ENCODE measurements at regions not wholly inside any gene's neighbourhood (a gene's known extent, or its start where the extent isn't known, plus 50 kb on each side); places are given as distances from the start of the nearest gene placed in this dataset.

DNA sequence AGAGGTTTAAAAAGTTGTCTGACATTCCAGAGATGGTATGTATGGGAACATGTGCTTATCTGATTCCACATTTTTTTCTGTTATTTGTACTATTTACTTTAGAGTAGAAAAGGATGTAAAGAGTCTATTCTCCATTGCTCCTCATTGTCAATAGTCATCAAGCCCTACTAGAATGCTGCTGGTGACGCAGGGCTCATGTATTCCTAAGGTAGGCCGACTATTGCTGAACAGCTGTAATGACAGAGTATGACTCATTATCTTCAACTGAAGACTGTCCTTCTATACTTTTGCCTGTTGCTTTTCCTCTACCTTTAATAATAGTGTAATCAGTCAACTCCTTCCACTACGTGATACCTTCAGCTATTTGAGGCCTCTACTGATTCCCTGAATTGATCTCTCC lies 509.1 kb upstream of the NR3C2 start:
- H3K4me1 ChIP-seq: no peaks in the 10 kb centered on the region
- TF ChIP-seq, protein P1, sequence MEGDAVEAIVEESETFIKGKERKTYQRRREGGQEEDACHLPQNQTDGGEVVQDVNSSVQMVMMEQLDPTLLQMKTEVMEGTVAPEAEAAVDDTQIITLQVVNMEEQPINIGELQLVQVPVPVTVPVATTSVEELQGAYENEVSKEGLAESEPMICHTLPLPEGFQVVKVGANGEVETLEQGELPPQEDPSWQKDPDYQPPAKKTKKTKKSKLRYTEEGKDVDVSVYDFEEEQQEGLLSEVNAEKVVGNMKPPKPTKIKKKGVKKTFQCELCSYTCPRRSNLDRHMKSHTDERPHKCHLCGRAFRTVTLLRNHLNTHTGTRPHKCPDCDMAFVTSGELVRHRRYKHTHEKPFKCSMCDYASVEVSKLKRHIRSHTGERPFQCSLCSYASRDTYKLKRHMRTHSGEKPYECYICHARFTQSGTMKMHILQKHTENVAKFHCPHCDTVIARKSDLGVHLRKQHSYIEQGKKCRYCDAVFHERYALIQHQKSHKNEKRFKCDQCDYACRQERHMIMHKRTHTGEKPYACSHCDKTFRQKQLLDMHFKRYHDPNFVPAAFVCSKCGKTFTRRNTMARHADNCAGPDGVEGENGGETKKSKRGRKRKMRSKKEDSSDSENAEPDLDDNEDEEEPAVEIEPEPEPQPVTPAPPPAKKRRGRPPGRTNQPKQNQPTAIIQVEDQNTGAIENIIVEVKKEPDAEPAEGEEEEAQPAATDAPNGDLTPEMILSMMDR (IDR thresholded peaks at IDR 0.05): no peak
- no peak overlapping the region for H3K27ac ChIP-seq
- intact Hi-C loops (cut with DNase I; ENCODE audit: low total_unique reads): no loop called here
- H3K27me3 ChIP-seq: no peaks in the 10 kb centered on the region
- no peak overlapping the region for H3K4me3 ChIP-seq
- no peak for DNase-seq
- H3K9me3 ChIP-seq: no peaks in the 10 kb centered on the region
- H3K36me3 ChIP-seq: no peaks in the 10 kb centered on the region

DNA sequence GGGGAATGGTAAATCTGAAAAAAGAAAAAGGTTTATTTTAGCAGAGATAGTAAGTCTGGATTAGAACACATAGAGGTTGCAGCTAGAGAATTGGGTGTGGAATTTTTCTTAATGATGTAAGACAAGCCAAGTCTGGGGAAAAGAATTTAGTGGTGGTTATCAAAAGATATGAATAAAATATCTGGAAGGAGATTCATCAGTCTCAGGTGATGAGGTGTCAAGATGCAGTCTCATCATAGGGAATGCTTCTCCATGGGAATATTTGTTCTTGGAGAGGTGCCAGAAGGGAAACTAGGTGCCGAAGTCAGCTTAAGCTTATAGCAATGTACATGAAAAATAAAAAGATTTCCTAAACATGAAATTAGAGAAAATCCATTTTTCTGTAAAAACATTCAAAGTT lies 504.1 kb upstream of the NR3C2 start:
- no peaks in the 10 kb centered on the region for H3K9me3 ChIP-seq
- H3K36me3 ChIP-seq: no peaks in the 10 kb centered on the region
- intact Hi-C loops (cut with DNase I; ENCODE audit: low total_unique reads): no loop called here
- no peak overlapping the region for H3K27ac ChIP-seq
- H3K4me3 ChIP-seq: no peak overlapping the region
- TF ChIP-seq, protein P1 (IDR thresholded peaks at IDR 0.05): no peak
- DNase-seq: no peak
- no peaks in the 10 kb centered on the region for H3K4me1 ChIP-seq
- no peaks in the 10 kb centered on the region for H3K27me3 ChIP-seq

DNA sequence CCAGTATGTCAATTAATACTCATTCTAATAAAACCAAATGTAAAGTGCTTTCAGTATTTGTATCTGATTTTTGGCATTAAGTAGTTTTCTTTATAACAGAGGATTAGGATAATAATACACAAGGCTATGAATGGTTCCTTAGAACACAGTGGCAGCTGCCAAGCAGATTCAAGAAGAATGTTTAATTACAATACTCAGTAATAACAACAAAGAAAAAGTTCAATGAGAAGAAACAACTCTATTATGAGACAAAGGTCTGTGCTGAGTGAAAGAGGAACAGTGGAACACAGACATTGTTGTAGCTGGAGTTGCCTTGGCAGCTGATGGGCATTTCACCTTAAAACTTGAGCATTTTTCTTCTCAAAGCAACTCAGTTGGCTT lies 502.6 kb upstream of the NR3C2 start:
- Histone ChIP-seq H3K9me3 (no peaks in the 10 kb centered on the region), H3K36me3 (no peaks in the 10 kb centered on the region), H3K4me1 (no peaks in the 10 kb centered on the region), H3K27ac (no peak overlapping the region), H3K4me3 (no peak overlapping the region), H3K27me3 (no peaks in the 10 kb centered on the region)
- intact Hi-C loops (cut with DNase I; ENCODE audit: low total_unique reads): loop anchor here (5.0 kb wide), 1 partner anchor 127 kb away; no protein-coding TSS in a partner anchor
- TF ChIP-seq, protein P1 (IDR thresholded peaks at IDR 0.05): no peak
- no peak for DNase-seq

DNA sequence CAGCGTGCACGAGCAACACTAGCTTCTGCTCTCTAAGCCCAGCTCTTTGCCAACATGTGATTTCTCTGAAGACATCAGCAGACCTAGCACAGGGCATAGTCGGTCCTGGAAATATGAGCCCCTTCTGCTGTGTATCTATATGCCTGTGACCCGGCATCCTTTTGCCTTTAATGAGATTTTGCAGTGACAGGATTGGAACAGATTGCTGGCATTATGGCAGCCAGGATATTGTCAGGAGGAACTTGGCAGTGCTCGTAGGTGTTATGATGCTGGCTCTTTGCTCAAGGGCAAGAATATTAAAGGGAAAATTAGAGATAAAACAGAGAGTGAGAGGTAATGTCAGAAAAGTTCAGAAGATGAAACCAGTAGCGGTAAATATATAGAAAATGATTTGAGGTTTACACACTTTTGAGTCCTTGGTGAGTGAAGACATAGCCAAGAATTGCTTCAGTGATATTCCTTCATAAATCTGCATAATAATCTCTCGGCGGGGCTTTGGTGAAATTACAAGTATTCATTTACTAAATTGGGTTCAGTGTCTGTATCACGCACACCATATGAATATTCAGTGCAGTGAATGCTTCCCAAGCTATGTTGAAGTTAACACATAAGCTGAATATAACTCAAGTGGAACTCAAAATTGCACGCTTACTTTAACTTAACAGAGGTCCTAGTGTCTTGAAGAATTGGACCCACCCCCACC lies 502.1 kb upstream of the NR3C2 start:
- no peaks in the 10 kb centered on the region for H3K9me3 ChIP-seq

DNA sequence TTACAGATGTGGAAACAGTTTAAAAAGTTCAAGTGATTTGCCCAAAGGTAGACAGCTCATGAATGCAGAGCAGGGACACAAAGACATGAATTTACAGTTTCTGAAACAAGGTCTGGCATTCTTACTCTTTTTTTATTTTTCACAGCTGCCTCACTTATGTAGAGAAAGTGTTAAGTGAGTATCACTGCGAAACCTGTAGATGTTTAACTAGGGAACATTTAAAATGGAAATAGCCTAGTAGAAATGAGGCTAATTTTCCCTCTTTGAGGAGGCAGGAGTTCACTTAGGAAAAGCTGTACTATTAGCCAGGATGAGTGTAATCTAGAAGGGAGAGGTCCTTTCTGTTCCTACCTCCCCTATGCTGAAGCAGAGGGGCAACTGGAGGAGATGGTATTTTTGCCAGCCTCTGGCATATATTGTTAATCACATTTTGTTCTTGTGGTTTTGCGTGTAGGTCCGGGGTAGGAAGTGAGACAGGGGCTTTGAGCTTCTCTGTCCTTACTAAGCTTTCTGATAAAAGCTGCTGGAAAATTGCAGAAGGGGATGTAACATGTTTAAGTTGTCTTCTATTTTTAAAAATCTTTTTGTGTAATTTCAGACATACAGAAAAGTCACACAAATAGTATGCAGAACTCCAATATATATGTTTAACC lies 492.8 kb upstream of the NR3C2 start:
- Histone ChIP-seq H3K27ac (no peak overlapping the region), H3K36me3 (no peaks in the 10 kb centered on the region), H3K4me1 (no peaks in the 10 kb centered on the region), H3K4me3 (no peak overlapping the region), H3K27me3 (no peaks in the 10 kb centered on the region), H3K9me3 (peaks cover 0 to 7% (median 0%) of the 10 kb centered on the region in 3 donors)
- intact Hi-C loops (cut with DNase I; ENCODE audit: low total_unique reads): no loop called here
- no peak for DNase-seq
- TF ChIP-seq, protein P1 (IDR thresholded peaks at IDR 0.05): no peak

More for the DNA sequence above, 502.1 kb upstream of the NR3C2 start:
- H3K27me3 ChIP-seq: no peaks in the 10 kb centered on the region
- H3K27ac ChIP-seq: no peak overlapping the region
- TF ChIP-seq, protein P1 (IDR thresholded peaks at IDR 0.05): no peak
- no peak for DNase-seq
- H3K4me1 ChIP-seq: no peaks in the 10 kb centered on the region
- H3K4me3 ChIP-seq: no peak overlapping the region
- intact Hi-C loops (cut with DNase I; ENCODE audit: low total_unique reads): loop anchor here (5.0 kb wide), 1 partner anchor 128 kb away; no protein-coding TSS in a partner anchor
- H3K36me3 ChIP-seq: no peaks in the 10 kb centered on the region

All from tibial artery (tissue), 4 donors.